Natural killer cell (primary cell): ENCODE measurements at regions not wholly inside any gene's neighbourhood (a gene's known extent, or its start where the extent isn't known, plus 50 kb on each side); places are given as distances from the start of the nearest gene placed in this dataset.
A peak's percentile ranks its signal among the peaks of the same experiment; 100 is the strongest.

Experiments
- ATAC-seq, 3 donors: fragments of 150-1000 bp in 2 of 3; fragments of 200-7000 bp in 1 of 3; cut with Tn5 transposase; 1 replicate in 1 of 3; 2 replicates in 2 of 3; pipeline ENCODE4 v1.10.0; 2021; ENCODE audit warnings: mild to moderate bottlenecking in 2 of 3, moderate library complexity in 2 of 3
- DNase-seq, 2 donors: peaks; one replicate each; pipeline versions ENCODE4 v3.0.0 to v3.0.0-alpha.2; 2013 to 2021; ENCODE audit warnings: mixed read lengths in 1 of 2
- H3K27ac ChIP-seq: one replicate; pipeline ENCODE4 v1.5.1; 2013; ENCODE audit warnings: mild to moderate bottlenecking, low read length
- H3K27me3 ChIP-seq: one replicate; pipeline ENCODE4 v1.6.1; 2013; ENCODE audit warnings: low read length; ENCODE audit not compliant: control insufficient read depth, insufficient read depth
- H3K36me3 ChIP-seq: one replicate; pipeline ENCODE4 v1.6.1; 2013; ENCODE audit warnings: low read length; ENCODE audit not compliant: control insufficient read depth, insufficient read depth
- H3K4me1 ChIP-seq: one replicate; pipeline ENCODE4 v1.6.1; 2013; ENCODE audit warnings: low read length; ENCODE audit not compliant: control insufficient read depth, insufficient read depth
- H3K4me3 ChIP-seq: one replicate; pipeline ENCODE4 v1.5.1; 2013; ENCODE audit warnings: low read length
- H3K9me3 ChIP-seq: one replicate; pipeline ENCODE4 v1.6.1; 2013; ENCODE audit warnings: low read length; ENCODE audit not compliant: control insufficient read depth, insufficient read depth
- H3K27ac Mint-ChIP-seq, 2 donors: one replicate each; pipeline ENCODE4 v1.8.0; 2022; ENCODE audit warnings: mild to moderate bottlenecking in 2 of 2, mixed read lengths in 2 of 2, moderate library complexity in 1 of 2
- H3K27me3 Mint-ChIP-seq, 2 donors: one replicate each; pipeline ENCODE4 v1.8.0; 2022; ENCODE audit warnings: low read depth in 2 of 2, mixed read lengths in 2 of 2
- H3K36me3 Mint-ChIP-seq: one replicate; pipeline ENCODE4 v1.8.0; 2022; ENCODE audit warnings: mixed read lengths
- H3K4me1 Mint-ChIP-seq, 2 donors: one replicate each; pipeline ENCODE4 v1.8.0; 2022; ENCODE audit warnings: mixed read lengths in 2 of 2
- H3K4me3 Mint-ChIP-seq: one replicate; pipeline ENCODE4 v1.8.0; 2022; ENCODE audit warnings: mild to moderate bottlenecking, moderate library complexity, mixed read lengths
- H3K9me3 Mint-ChIP-seq, 2 donors: one replicate each; pipeline ENCODE4 v1.8.0; 2022; ENCODE audit warnings: mixed read lengths in 2 of 2
- CTCF ChIP-seq: fragments of 200-600 bp; IDR thresholded peaks from one replicate; pipeline ENCODE4 v1.8.0; 2022; ENCODE audit warnings: antibody characterized with exemption
- whole genome bisulfite sequencing: methylation state at CpG from one replicate; pipeline ENCODE4 v1.1.7; 2013; ENCODE audit warnings: missing lambda C conversion rate; ENCODE audit not compliant: insufficient coverage; 5-methylcytosine and 5-hydroxymethylcytosine counted together
- intact Hi-C: fragments of 100-400 bp; cut with micrococcal nuclease; formaldehyde crosslinking; loops from one replicate; pipeline ENCODE4 v1.14.2; 2022

- Mint-ChIP-seq H3K4me1 (peaks cover 8 to 11% of the 10 kb centered on the region in 2 donors), H3K27ac (no peak overlapping the region), H3K36me3 (no peaks in the 10 kb centered on the region), H3K27me3 (peaks cover 41 to 49% of the 10 kb centered on the region in 2 donors), H3K4me3 (no peak overlapping the region), H3K9me3 (no peaks in the 10 kb centered on the region)
- H3K9me3 ChIP-seq = no peaks in the 10 kb centered on the region
- no peaks in the 10 kb centered on the region for H3K36me3 ChIP-seq
- DNase-seq (no peak), ATAC-seq (peak in 2 of 3 donors; percentile 31 to 41)
- 24% methylated on average over 21 of the region's 22 CpGs for WGBS
- H3K4me1 ChIP-seq = peaks cover 19% of the 10 kb centered on the region
- TF ChIP-seq CTCF = no peak
- intact Hi-C loops = no loop called here
- peaks cover 6% of the 10 kb centered on the region for H3K27me3 ChIP-seq
- no peak overlapping the region for H3K4me3 ChIP-seq
- no peak overlapping the region for H3K27ac ChIP-seq
Observed at GRCh38 chr14:100673085-100673806, 53.4 kb upstream of the DLK1 start.

GRCh38 chr14:100673807-100674154, 52.9 kb upstream of the DLK1 start:
- intact Hi-C loops = no loop called here
- no peak for DNase-seq
- WGBS = 94% methylated on average over 3 of the region's 3 CpGs
- peaks cover 8 to 11% of the 10 kb centered on the region in 2 donors for H3K4me1 Mint-ChIP-seq
- peaks cover 41 to 49% of the 10 kb centered on the region in 2 donors for H3K27me3 Mint-ChIP-seq
- H3K4me1 ChIP-seq = peaks cover 19% of the 10 kb centered on the region
- no peak for TF ChIP-seq CTCF
- no peaks in the 10 kb centered on the region for H3K9me3 ChIP-seq
- H3K27ac ChIP-seq = no peak overlapping the region
- H3K36me3 ChIP-seq = no peaks in the 10 kb centered on the region
- no peaks in the 10 kb centered on the region for H3K36me3 Mint-ChIP-seq
- no peaks in the 10 kb centered on the region for H3K9me3 Mint-ChIP-seq
- H3K4me3 ChIP-seq = no peak overlapping the region
- H3K27me3 ChIP-seq = peaks cover 6% of the 10 kb centered on the region
- no peak overlapping the region for H3K27ac Mint-ChIP-seq
- ATAC-seq = no peak
- H3K4me3 Mint-ChIP-seq = no peak overlapping the region

- ATAC-seq = no peak
- DNase-seq = no peak
- intact Hi-C loops = no loop called here
- TF ChIP-seq CTCF = no peak
- Histone ChIP-seq H3K4me1 (peaks cover 19% of the 10 kb centered on the region), H3K27me3 (peaks cover 6% of the 10 kb centered on the region), H3K27ac (no peak overlapping the region), H3K36me3 (no peaks in the 10 kb centered on the region), H3K4me3 (no peak overlapping the region), H3K9me3 (no peaks in the 10 kb centered on the region)
- WGBS = 87% methylated on average over 5 of the region's 5 CpGs
- Mint-ChIP-seq H3K27ac (no peak overlapping the region), H3K36me3 (no peaks in the 10 kb centered on the region), H3K4me1 (peaks cover 8 to 11% of the 10 kb centered on the region in 2 donors), H3K9me3 (no peaks in the 10 kb centered on the region), H3K27me3 (peaks cover 43% of the 10 kb centered on the region in 2 donors), H3K4me3 (no peak overlapping the region)
Observed at GRCh38 chr14:100674428-100674827, 52.3 kb upstream of the DLK1 start.
